ENCODE measurements at regions not wholly inside any gene's neighbourhood (a gene's known extent, or its start where the extent isn't known, plus 50 kb on each side); places are given as distances from the start of the nearest gene placed in this dataset.
A peak's percentile ranks its signal among the peaks of the same experiment; 100 is the strongest.

GRCh38 chr11:130721736-130722135 is 194.5 kb downstream of the SNX19 start:
- no peak for TF ChIP-seq CTCF (IDR thresholded peaks at IDR 0.05; ENCODE audit: insufficient read depth, low read length)
- DNase-seq (ENCODE audit: low read depth), result peak; percentile 71
- H3K4me3 ChIP-seq (ENCODE audit: low read depth, low read length), result no peak overlapping the region

GRCh38 chr11:130722401-130722800 is 193.9 kb downstream of the SNX19 start:
- no peak for DNase-seq (ENCODE audit: low read depth)
- no peak for TF ChIP-seq CTCF (IDR thresholded peaks at IDR 0.05; ENCODE audit: insufficient read depth, low read length)
- no peak overlapping the region for H3K4me3 ChIP-seq (ENCODE audit: low read depth, low read length)

GRCh38 chr11:130725421-130726233 is 190.7 kb downstream of the SNX19 start:
- no peak overlapping the region for H3K4me3 ChIP-seq (ENCODE audit: low read depth, low read length)
- no peak for TF ChIP-seq CTCF (IDR thresholded peaks at IDR 0.05; ENCODE audit: insufficient read depth, low read length)
- DNase-seq (ENCODE audit: low read depth), result no peak

- peak; percentile 93 for DNase-seq (ENCODE audit: low read depth)
- H3K4me3 ChIP-seq (ENCODE audit: low read depth, low read length), result no peak overlapping the region
- TF ChIP-seq CTCF (IDR thresholded peaks at IDR 0.05; ENCODE audit: insufficient read depth, low read length), result no peak
Observed at GRCh38 chr11:130726234-130727037, 189.8 kb downstream of the SNX19 start.

- no peak overlapping the region for H3K4me3 ChIP-seq (ENCODE audit: low read depth, low read length)
- peak; percentile 51 for DNase-seq (ENCODE audit: low read depth)
- TF ChIP-seq CTCF (IDR thresholded peaks at IDR 0.05; ENCODE audit: insufficient read depth, low read length), result no peak
Observed at GRCh38 chr11:130727157-130728119, 188.8 kb downstream of the SNX19 start.
